SK-N-SH (cell line): ENCODE measurements at regions not wholly inside any gene's neighbourhood (a gene's known extent, or its start where the extent isn't known, plus 50 kb on each side); places are given as distances from the start of the nearest gene placed in this dataset.

ENCODE experiments used
- CTCF ChIA-PET: fragments of 300-600, 350-600 bp; formaldehyde crosslinking; extraction: SDS; loops from one replicate; lab custom pipeline; 2021; lab: Yijun Ruan, JAX
- POLR2A ChIA-PET: fragments of 350-600 bp; sonication (Branson Sonifier 250); formaldehyde crosslinking; extraction: SDS; loops from one replicate; lab custom pipeline; 2020; ENCODE audit warnings: antibody characterized with exemption, inconsistent platforms; lab: Yijun Ruan, JAX
- DNase-seq: peaks from one replicate; pipeline ENCODE4 v3.0.0; 2012
- H2AFZ ChIP-seq: fragments of 200-600 bp; sonication (generic); 2 replicates; pipeline ENCODE4 v1.8.1; 2016; ENCODE audit warnings: antibody characterized with exemption, mild to moderate bottlenecking, low read depth
- H3F3A ChIP-seq: fragments of 200-600 bp; sonication (generic); replicated peaks from 2 replicates; pipeline ENCODE3; 2016; ENCODE audit warnings: antibody characterized with exemption, mild to moderate bottlenecking; ENCODE audit not compliant: insufficient read depth
- H3K27ac ChIP-seq, 2 experiments: fragments of 200-500 bp in 1 of 2; fragments of 200-600 bp in 1 of 2; sonication (Bioruptor generic) in 1 of 2; sonication (generic), shearing (Covaris generic) in 1 of 2; 2 replicates each; pipeline versions ENCODE4 v1.5.1 to v1.6.1; 2014 to 2016; ENCODE audit warnings: low read depth in 2 of 2, inconsistent platforms in 1 of 2, low read length in 1 of 2, mild to moderate bottlenecking in 1 of 2, mixed read lengths in 1 of 2
- H3K27me3 ChIP-seq: fragments of 200-600 bp; sonication (generic), shearing (Covaris generic); 2 replicates; pipeline ENCODE4 v1.6.1; 2016; ENCODE audit warnings: mixed run types; ENCODE audit not compliant: insufficient read depth
- H3K36me3 ChIP-seq, 2 experiments: fragments of 200-500 bp in 1 of 2; fragments of 200-600 bp in 1 of 2; sonication (Bioruptor generic) in 1 of 2; sonication (generic) in 1 of 2; replicated peaks in 1 of 2; 2 replicates each; pipeline versions ENCODE3 to v1.5.1; 2014 to 2016; ENCODE audit warnings: low read length in 1 of 2, mild to moderate bottlenecking in 1 of 2; ENCODE audit not compliant: insufficient read depth in 2 of 2, control insufficient read depth in 1 of 2
- H3K4me1 ChIP-seq, 2 experiments: fragments of 200-500 bp in 1 of 2; fragments of 200-600 bp in 1 of 2; sonication (Bioruptor generic) in 1 of 2; sonication (generic), shearing (Covaris generic) in 1 of 2; 2 replicates each; pipeline versions ENCODE4 v1.5.1 to v1.6.1; 2014 to 2016; ENCODE audit warnings: low read depth in 1 of 2, low read length in 1 of 2, mixed run types in 1 of 2; ENCODE audit not compliant: insufficient read depth in 2 of 2, control insufficient read depth in 1 of 2
- H3K4me2 ChIP-seq: fragments of 200-600 bp; sonication (generic), shearing (Covaris generic); 2 replicates; pipeline ENCODE4 v1.6.1; 2017; ENCODE audit warnings: mixed run types
- H3K4me3 ChIP-seq, 2 experiments: fragments of 200-500 bp in 1 of 2; fragments of 200-600 bp in 1 of 2; sonication (Bioruptor generic) in 1 of 2; sonication (generic), shearing (Covaris generic) in 1 of 2; 2 replicates each; pipeline versions ENCODE4 v1.5.1 to v1.8.1; 2014 to 2016; ENCODE audit warnings: low read depth in 2 of 2, inconsistent platforms in 1 of 2, low read length in 1 of 2, mild to moderate bottlenecking in 1 of 2, mixed read lengths in 1 of 2, moderate library complexity in 1 of 2
- H3K79me2 ChIP-seq: fragments of 200-600 bp; sonication (generic); 2 replicates; pipeline ENCODE4 v1.8.1; 2017; ENCODE audit warnings: mild to moderate bottlenecking; ENCODE audit not compliant: insufficient read depth
- H3K9ac ChIP-seq: fragments of 200-600 bp; sonication (generic); 2 replicates; pipeline ENCODE4 v1.6.1; 2017; ENCODE audit warnings: mixed run types
- H3K9me2 ChIP-seq: fragments of 200-600 bp; sonication (generic); 2 replicates; pipeline ENCODE4 v1.6.1; 2017; ENCODE audit warnings: mixed run types
- H3K9me3 ChIP-seq: fragments of 200-600 bp; sonication (generic); 2 replicates; pipeline ENCODE4 v1.6.1; 2017; ENCODE audit warnings: mixed run types, mild to moderate bottlenecking, moderate library complexity
- H4K20me1 ChIP-seq: fragments of 200-600 bp; sonication (generic); 2 replicates; pipeline ENCODE4 v1.6.1; 2017; ENCODE audit warnings: mild to moderate bottlenecking, mixed run types; ENCODE audit not compliant: insufficient read depth
- CHD2 ChIP-seq: fragments of 150-350 bp; IDR thresholded peaks from 2 replicates; pipeline ENCODE4 v1.6.1; 2018; ENCODE audit warnings: low read length; ENCODE audit not compliant: partially characterized antibody
- FOXJ3 ChIP-seq: sonication (generic); formaldehyde crosslinking; IDR thresholded peaks from 2 replicates; pipeline ENCODE4 v1.5.1; 2020; ENCODE audit warnings: mild to moderate bottlenecking, missing genetic modification reagents
- GATA2 ChIP-seq: sonication (generic); formaldehyde crosslinking; IDR thresholded peaks from 2 replicates; pipeline ENCODE4 v1.5.0; 2020; ENCODE audit warnings: mild to moderate bottlenecking, missing genetic modification reagents
- JUND ChIP-seq: IDR thresholded peaks from 2 replicates; pipeline ENCODE4 v1.4.0; 2012
- MEF2A ChIP-seq: IDR thresholded peaks from 2 replicates; pipeline ENCODE4 v1.4.0; 2012; ENCODE audit warnings: low read depth, borderline replicate concordance
- NRF1 ChIP-seq: IDR thresholded peaks from 2 replicates; pipeline ENCODE4 v1.6.1; 2012; ENCODE audit warnings: low read depth, mild to moderate bottlenecking, low read length
- POLR2AphosphoS5 ChIP-seq: IDR thresholded peaks from 2 replicates; pipeline ENCODE4 v1.6.1; 2012; ENCODE audit warnings: low read depth, low read length
- RCOR1 ChIP-seq: fragments of 150-350 bp; IDR thresholded peaks from 2 replicates; pipeline ENCODE4 v1.6.1; 2017; ENCODE audit warnings: antibody characterized with exemption, low read length
- RXRA ChIP-seq: IDR thresholded peaks from 2 replicates; pipeline ENCODE4 v1.4.0; 2012; ENCODE audit warnings: low read depth, mild to moderate bottlenecking, borderline replicate concordance
- SIN3A ChIP-seq: IDR thresholded peaks from 2 replicates; pipeline ENCODE4 v1.6.1; 2012; ENCODE audit warnings: low read depth, mild to moderate bottlenecking, low read length, moderate library complexity, borderline replicate concordance
- TCF12 ChIP-seq: IDR thresholded peaks from 2 replicates; pipeline ENCODE4 v1.4.0; 2012
- YY1 ChIP-seq: IDR thresholded peaks from 2 replicates; pipeline ENCODE4 v1.4.0; 2012; ENCODE audit warnings: low read depth, mild to moderate bottlenecking
- WGBS: methylation state at CpG from one replicate; pipeline ENCODE4 v1.1.6; 2017; ENCODE audit warnings: low lambda C conversion rate; 5-methylcytosine and 5-hydroxymethylcytosine counted together
- TF ChIP-seq, protein P1 (sequence below): fragments of 150-350 bp; IDR thresholded peaks from 2 replicates; pipeline ENCODE4 v1.6.1; 2016; ENCODE audit warnings: mild to moderate bottlenecking, low read depth, low read length
- TF ChIP-seq, protein P2 (sequence below): IDR thresholded peaks from 2 replicates; pipeline ENCODE4 v1.6.1; 2012; ENCODE audit warnings: mild to moderate bottlenecking, low read depth, low read length, moderate library complexity
- TF ChIP-seq, protein P3 (sequence below): fragments of 150-350 bp; IDR thresholded peaks from 2 replicates; pipeline ENCODE4 v1.6.1; 2017; ENCODE audit warnings: antibody characterized with exemption, low read length, low read depth, borderline replicate concordance

DNA sequence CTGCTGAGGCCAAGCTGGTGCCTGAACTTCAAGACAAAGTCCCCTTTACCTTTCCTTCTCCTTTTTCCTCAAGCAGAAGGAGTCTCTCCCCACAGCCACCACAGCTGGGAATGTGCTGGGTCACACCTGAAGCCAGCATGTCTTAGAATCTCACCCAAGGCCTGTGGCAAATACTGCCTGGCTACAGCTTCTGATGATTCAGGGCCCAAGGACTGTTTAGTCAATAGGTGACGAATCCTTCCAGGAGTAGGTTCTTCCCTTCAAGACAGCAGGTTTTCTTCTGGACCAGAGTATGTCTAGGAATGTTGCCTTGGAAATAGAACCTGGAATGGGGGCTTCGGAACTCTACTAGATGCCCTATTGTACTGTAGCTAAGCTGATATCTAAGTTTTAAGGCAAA lies 374.6 kb downstream of the KIF20B start:
- DNase-seq: no peak
- no peak overlapping the region for H3K9ac ChIP-seq
- no peaks in the 10 kb centered on the region for H4K20me1 ChIP-seq
- CTCF ChIA-PET: no interaction called here
- H2AFZ ChIP-seq: no peak overlapping the region
- H3F3A ChIP-seq: no peaks in the 10 kb centered on the region
- TF ChIP-seq NRF1: no peak
- no peak for TF ChIP-seq GATA2
- no peak for TF ChIP-seq SIN3A
- no peak for TF ChIP-seq FOXJ3 (CRISPR knock-in tag)
- TF ChIP-seq JUND: no peak
- TF ChIP-seq MEF2A: no peak
- TF ChIP-seq RCOR1: no peak
- TF ChIP-seq CHD2: no peak
- no peak for TF ChIP-seq RXRA
- TF ChIP-seq, protein P1, sequence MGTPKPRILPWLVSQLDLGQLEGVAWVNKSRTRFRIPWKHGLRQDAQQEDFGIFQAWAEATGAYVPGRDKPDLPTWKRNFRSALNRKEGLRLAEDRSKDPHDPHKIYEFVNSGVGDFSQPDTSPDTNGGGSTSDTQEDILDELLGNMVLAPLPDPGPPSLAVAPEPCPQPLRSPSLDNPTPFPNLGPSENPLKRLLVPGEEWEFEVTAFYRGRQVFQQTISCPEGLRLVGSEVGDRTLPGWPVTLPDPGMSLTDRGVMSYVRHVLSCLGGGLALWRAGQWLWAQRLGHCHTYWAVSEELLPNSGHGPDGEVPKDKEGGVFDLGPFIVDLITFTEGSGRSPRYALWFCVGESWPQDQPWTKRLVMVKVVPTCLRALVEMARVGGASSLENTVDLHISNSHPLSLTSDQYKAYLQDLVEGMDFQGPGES: no peak
- TF ChIP-seq YY1: no peak
- TF ChIP-seq, protein P2, sequence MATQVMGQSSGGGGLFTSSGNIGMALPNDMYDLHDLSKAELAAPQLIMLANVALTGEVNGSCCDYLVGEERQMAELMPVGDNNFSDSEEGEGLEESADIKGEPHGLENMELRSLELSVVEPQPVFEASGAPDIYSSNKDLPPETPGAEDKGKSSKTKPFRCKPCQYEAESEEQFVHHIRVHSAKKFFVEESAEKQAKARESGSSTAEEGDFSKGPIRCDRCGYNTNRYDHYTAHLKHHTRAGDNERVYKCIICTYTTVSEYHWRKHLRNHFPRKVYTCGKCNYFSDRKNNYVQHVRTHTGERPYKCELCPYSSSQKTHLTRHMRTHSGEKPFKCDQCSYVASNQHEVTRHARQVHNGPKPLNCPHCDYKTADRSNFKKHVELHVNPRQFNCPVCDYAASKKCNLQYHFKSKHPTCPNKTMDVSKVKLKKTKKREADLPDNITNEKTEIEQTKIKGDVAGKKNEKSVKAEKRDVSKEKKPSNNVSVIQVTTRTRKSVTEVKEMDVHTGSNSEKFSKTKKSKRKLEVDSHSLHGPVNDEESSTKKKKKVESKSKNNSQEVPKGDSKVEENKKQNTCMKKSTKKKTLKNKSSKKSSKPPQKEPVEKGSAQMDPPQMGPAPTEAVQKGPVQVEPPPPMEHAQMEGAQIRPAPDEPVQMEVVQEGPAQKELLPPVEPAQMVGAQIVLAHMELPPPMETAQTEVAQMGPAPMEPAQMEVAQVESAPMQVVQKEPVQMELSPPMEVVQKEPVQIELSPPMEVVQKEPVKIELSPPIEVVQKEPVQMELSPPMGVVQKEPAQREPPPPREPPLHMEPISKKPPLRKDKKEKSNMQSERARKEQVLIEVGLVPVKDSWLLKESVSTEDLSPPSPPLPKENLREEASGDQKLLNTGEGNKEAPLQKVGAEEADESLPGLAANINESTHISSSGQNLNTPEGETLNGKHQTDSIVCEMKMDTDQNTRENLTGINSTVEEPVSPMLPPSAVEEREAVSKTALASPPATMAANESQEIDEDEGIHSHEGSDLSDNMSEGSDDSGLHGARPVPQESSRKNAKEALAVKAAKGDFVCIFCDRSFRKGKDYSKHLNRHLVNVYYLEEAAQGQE: no peak
- no peak for TF ChIP-seq POLR2AphosphoS5
- TF ChIP-seq, protein P3, sequence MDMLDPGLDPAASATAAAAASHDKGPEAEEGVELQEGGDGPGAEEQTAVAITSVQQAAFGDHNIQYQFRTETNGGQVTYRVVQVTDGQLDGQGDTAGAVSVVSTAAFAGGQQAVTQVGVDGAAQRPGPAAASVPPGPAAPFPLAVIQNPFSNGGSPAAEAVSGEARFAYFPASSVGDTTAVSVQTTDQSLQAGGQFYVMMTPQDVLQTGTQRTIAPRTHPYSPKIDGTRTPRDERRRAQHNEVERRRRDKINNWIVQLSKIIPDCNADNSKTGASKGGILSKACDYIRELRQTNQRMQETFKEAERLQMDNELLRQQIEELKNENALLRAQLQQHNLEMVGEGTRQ: no peak
- no peak for TF ChIP-seq TCF12
- no peaks in the 10 kb centered on the region for H3K4me1 ChIP-seq
- no peaks in the 10 kb centered on the region for H3K9me3 ChIP-seq
- H3K4me2 ChIP-seq: no peak overlapping the region
- H3K36me3 ChIP-seq: no peaks in the 10 kb centered on the region
- 6% methylated on average over 2 of the region's 2 CpGs for WGBS
- H3K9me2 ChIP-seq: no peaks in the 10 kb centered on the region
- H3K4me3 ChIP-seq: no peak overlapping the region
- H3K27me3 ChIP-seq: no peaks in the 10 kb centered on the region
- H3K79me2 ChIP-seq: no peaks in the 10 kb centered on the region
- POLR2A ChIA-PET: no interaction called here
- no peak overlapping the region for H3K27ac ChIP-seq
